ENCODE measurements at regions not wholly inside any gene's neighbourhood (a gene's known extent, or its start where the extent isn't known, plus 50 kb on each side); places are given as distances from the start of the nearest gene placed in this dataset.

GRCh38 chr2:104749856-104750460 lies 104.0 kb upstream of the POU3F3 start:
- TF ChIP-seq, protein P1, sequence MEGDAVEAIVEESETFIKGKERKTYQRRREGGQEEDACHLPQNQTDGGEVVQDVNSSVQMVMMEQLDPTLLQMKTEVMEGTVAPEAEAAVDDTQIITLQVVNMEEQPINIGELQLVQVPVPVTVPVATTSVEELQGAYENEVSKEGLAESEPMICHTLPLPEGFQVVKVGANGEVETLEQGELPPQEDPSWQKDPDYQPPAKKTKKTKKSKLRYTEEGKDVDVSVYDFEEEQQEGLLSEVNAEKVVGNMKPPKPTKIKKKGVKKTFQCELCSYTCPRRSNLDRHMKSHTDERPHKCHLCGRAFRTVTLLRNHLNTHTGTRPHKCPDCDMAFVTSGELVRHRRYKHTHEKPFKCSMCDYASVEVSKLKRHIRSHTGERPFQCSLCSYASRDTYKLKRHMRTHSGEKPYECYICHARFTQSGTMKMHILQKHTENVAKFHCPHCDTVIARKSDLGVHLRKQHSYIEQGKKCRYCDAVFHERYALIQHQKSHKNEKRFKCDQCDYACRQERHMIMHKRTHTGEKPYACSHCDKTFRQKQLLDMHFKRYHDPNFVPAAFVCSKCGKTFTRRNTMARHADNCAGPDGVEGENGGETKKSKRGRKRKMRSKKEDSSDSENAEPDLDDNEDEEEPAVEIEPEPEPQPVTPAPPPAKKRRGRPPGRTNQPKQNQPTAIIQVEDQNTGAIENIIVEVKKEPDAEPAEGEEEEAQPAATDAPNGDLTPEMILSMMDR (IDR thresholded peaks at IDR 0.05; ENCODE audit: low read length), result no peak
- no peak for TF ChIP-seq EZH2 (optimal IDR thresholded peaks at IDR 0.05; ENCODE audit: low read depth, low read length)
- TF ChIP-seq EZH2phosphoT487 (IDR thresholded peaks at IDR 0.05; ENCODE audit: low read length), result no peak

Data from MM.1S (cell line).